K562 (cell line): ENCODE measurements at regions not wholly inside any gene's neighbourhood (a gene's known extent, or its start where the extent isn't known, plus 50 kb on each side); places are given as distances from the start of the nearest gene placed in this dataset.
"Not testable (repeated sequence)": the region's sequence is repeated elsewhere in the genome, so short reads cannot be mapped to it uniquely, and the experiment has no call there.

ENCODE experiments used
- ATAC-seq: fragments of 200-7000 bp; cut with Tn5 transposase; 3 replicates; pipeline ENCODE4 v1.9.1; 2020; ENCODE audit warnings: moderate library complexity
- BruUV-seq: library from RNA; stranded (reverse); fragments of 400-500 nt; replicated peaks from 2 replicates; lab custom pipeline; 2021; lab: Mats Ljungman, UMichigan
- CTCF ChIA-PET: fragments of 300-600 bp; formaldehyde crosslinking; extraction: SDS; loops from one replicate; lab custom pipeline; 2021; ENCODE audit warnings: low intra/inter-chr PET ratio; lab: Yijun Ruan, JAX
- POLR2A ChIA-PET: fragments of 300-600, 350-650 bp; sonication (Branson Sonifier 250); formaldehyde crosslinking; extraction: SDS; loops from one replicate; lab custom pipeline; 2021; ENCODE audit warnings: antibody characterized with exemption, inconsistent platforms; lab: Yijun Ruan, JAX
- DNase-seq, 4 experiments: peaks; one replicate each; pipeline versions ENCODE4 v3.0.0 to v3.0.0-alpha.2; 2011 to 2018; ENCODE audit warnings: low spot score in 3 of 4, mixed read lengths in 3 of 4; ENCODE audit errors: extremely low read depth in 1 of 4
- FAIRE-seq: peaks from 2 replicates; lab custom pipeline; 2011; peaks lifted over from hg19 to GRCh38; lab: Jason Lieb, UNC
- H2AFZ ChIP-seq: 2 replicates; pipeline ENCODE4 v1.6.0; 2011; ENCODE audit warnings: low read depth, low read length, control low read depth, inconsistent platforms
- H3K27ac ChIP-seq: fragments of 200-600 bp; 3 replicates; pipeline ENCODE4 v1.8.0; 2011; ENCODE audit warnings: low read depth, mild to moderate bottlenecking, control low read depth, inconsistent platforms, low read length, moderate library complexity, mixed read lengths; ENCODE audit errors: extremely low read depth
- H3K27me3 ChIP-seq, 2 experiments: fragments of 300-600 bp in 1 of 2; 2 replicates in 1 of 2; 3 replicates in 1 of 2; pipeline versions ENCODE4 v1.6.0 to v1.8.0; 2011; ENCODE audit warnings: inconsistent platforms in 2 of 2, low read length in 2 of 2, mild to moderate bottlenecking in 1 of 2, mixed read lengths in 1 of 2, moderate library complexity in 1 of 2; ENCODE audit not compliant: control insufficient read depth in 2 of 2, insufficient read depth in 2 of 2
- H3K36me3 ChIP-seq: fragments of 300-600 bp; 3 replicates; pipeline ENCODE4 v1.8.0; 2011; ENCODE audit warnings: mild to moderate bottlenecking, low read length, inconsistent platforms; ENCODE audit not compliant: control insufficient read depth, insufficient read depth
- H3K4me1 ChIP-seq, 2 experiments: fragments of 200-600 bp in 1 of 2; replicated peaks in 1 of 2; 2 replicates in 1 of 2; 3 replicates in 1 of 2; pipeline versions ENCODE4 v1.5.1 to v1.8.0; 2011; ENCODE audit warnings: inconsistent platforms in 2 of 2, low read length in 2 of 2, mild to moderate bottlenecking in 1 of 2, mixed read lengths in 1 of 2, moderate library complexity in 1 of 2; ENCODE audit not compliant: control insufficient read depth in 2 of 2, insufficient read depth in 2 of 2
- H3K4me2 ChIP-seq: 2 replicates; pipeline ENCODE4 v1.6.1; 2011; ENCODE audit warnings: low read length, control low read depth, inconsistent platforms, mixed read lengths; ENCODE audit not compliant: insufficient read depth
- H3K4me3 ChIP-seq: fragments of 200-600 bp; sonication (generic), shearing (Covaris generic); 2 replicates; pipeline ENCODE4 v1.5.1; 2016; ENCODE audit warnings: control low read depth, inconsistent platforms
- H3K79me2 ChIP-seq: fragments of 200-600 bp; 3 replicates; pipeline ENCODE4 v1.8.0; 2011; ENCODE audit warnings: low read length, inconsistent platforms; ENCODE audit not compliant: control insufficient read depth, insufficient read depth
- H3K9ac ChIP-seq, 2 experiments: 2 replicates each; pipeline versions ENCODE4 v1.6.0 to v1.6.1; 2011; ENCODE audit warnings: low read depth in 2 of 2, low read length in 2 of 2, control low read depth in 1 of 2, inconsistent platforms in 1 of 2, mild to moderate bottlenecking in 1 of 2, mixed read lengths in 1 of 2; ENCODE audit not compliant: insufficient read depth in 1 of 2
- H3K9me1 ChIP-seq: one replicate; pipeline ENCODE4 v1.6.0; 2011; ENCODE audit warnings: inconsistent platforms, mild to moderate bottlenecking, low read length, moderate library complexity; ENCODE audit not compliant: control insufficient read depth, insufficient read depth
- H3K9me3 ChIP-seq: replicated peaks from 2 replicates; pipeline ENCODE4 v1.5.1; 2011; ENCODE audit warnings: low read depth, low read length, inconsistent platforms; ENCODE audit not compliant: control insufficient read depth, insufficient read depth
- H4K20me1 ChIP-seq: replicated peaks from 2 replicates; pipeline ENCODE4 v1.6.1; 2011; ENCODE audit warnings: low read length, inconsistent platforms, mixed read lengths; ENCODE audit not compliant: control insufficient read depth, insufficient read depth
- WGBS: fragments of 100-300 bp; shearing (Covaris generic); methylation state at CpG from one replicate; pipeline ENCODE4 v1.1.6; 2016; ENCODE audit warnings: low coverage, mixed read lengths; ENCODE audit not compliant: insufficient coverage; ENCODE audit errors: missing lambda C conversion rate; 5-methylcytosine and 5-hydroxymethylcytosine counted together
- in situ Hi-C: fragments of 300-500 bp; cut with MboI; formaldehyde crosslinking; loops from 4 replicates; pipeline ENCODE4 v1.15.0; 2018; ENCODE audit warnings: inconsistent platforms, mixed read lengths
- intact Hi-C: fragments of 100-400 bp; cut with micrococcal nuclease; formaldehyde crosslinking; loops from 2 replicates; pipeline ENCODE4 v1.14.2; 2022

DNA sequence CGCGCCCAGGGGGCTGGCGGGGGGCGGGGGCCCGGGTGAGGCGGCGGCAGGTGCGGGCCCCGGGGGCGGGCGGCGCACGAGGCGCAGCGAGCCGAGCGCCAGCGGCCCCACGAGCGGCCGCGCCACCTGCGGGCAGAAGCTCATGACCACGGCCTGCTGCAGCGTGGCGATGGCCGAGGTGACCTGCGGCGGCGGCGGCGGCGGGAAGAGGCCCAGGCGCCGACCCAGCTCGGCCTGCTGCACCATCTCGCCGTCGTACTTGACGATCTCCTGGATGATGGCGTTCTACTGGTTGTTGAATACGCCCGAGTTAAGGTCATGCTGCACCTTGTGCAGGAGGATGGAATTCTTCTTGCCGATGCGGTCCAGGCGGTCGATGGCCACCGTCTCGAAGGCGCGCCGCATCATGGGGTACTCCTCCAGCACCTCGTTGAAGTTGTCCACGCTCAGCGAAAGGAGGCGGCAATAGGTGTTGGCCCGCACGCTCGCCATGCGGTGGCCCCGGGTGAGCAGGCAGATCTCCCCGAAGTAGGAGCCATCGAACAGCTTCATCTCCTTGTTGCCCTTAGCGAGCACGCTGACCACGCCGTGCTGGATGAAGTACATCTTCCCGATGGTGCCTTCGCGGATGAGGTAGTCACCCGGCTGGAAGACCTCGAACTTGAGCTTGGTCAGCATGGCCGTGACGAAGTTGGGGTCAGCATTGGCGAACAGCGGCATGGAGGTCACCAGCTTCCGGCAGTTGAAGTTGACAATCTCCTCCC lies 89.5 kb downstream of the GOLGA8K start:
- H3K4me2 ChIP-seq, H3K36me3 ChIP-seq, intact Hi-C loops, H3K79me2 ChIP-seq, H3K4me1 ChIP-seq, H3K27ac ChIP-seq, H3K9me3 ChIP-seq, H3K27me3 ChIP-seq, H2AFZ ChIP-seq, in situ Hi-C loops, H3K9me1 ChIP-seq, FAIRE-seq, DNase-seq, H4K20me1 ChIP-seq, BruUV-seq, CTCF ChIA-PET, ATAC-seq, POLR2A ChIA-PET, H3K9ac ChIP-seq, H3K4me3 ChIP-seq: not testable (repeated sequence)
- 44% methylated on average over 10 of the region's 77 CpGs for WGBS

DNA sequence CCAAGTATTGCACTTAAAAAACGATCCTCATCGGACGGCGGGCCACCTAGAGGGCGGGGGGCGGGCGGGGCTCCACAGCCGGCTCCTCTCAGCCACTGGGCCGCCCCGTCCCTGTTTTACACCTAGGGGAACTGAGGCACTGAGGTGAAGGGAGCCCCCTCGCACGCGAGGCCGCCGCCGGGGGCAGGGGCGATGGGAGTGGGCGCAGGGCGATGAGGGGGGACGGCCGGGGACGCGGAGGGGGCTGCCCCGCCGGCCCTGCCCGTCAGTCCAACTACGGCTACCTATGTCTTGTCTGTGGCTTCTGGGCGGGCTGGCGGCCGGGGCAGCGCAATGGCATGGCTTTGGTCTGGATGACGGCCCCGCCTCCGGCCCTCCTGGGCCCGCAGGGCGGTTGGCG lies 90.4 kb downstream of the GOLGA8K start:
- DNase-seq, H3K4me2 ChIP-seq, intact Hi-C loops, H3K4me3 ChIP-seq, H3K27me3 ChIP-seq, ATAC-seq, H2AFZ ChIP-seq, H3K4me1 ChIP-seq, in situ Hi-C loops, H3K9me1 ChIP-seq, H3K36me3 ChIP-seq, FAIRE-seq, H3K79me2 ChIP-seq, H4K20me1 ChIP-seq, POLR2A ChIA-PET, CTCF ChIA-PET, H3K9ac ChIP-seq, BruUV-seq, H3K9me3 ChIP-seq, H3K27ac ChIP-seq: not testable (repeated sequence)
- 30% methylated on average over 2 of the region's 37 CpGs for WGBS

DNA sequence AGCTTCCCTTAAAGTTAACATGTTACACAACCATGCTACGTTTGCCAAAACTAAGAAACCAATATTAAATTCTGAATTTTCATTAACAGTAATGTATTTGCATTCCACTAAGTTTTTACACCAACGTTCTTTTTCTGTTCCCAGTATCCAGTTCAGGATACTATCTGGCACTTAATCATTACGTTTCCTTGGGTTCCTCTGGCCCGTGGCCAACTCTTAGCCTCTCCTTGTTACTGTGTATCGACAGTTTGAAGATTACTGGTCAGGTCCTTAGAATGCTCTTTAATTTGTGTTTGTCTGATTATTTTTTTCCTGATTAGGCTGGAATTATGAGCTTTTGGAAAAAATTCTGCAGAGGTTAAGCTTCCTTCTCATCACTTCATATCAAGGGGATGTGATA lies 95.5 kb downstream of the GOLGA8K start:
- H3K4me3 ChIP-seq, H3K36me3 ChIP-seq, H3K27me3 ChIP-seq, BruUV-seq, ATAC-seq, CTCF ChIA-PET, H3K9me3 ChIP-seq, H4K20me1 ChIP-seq, H3K9ac ChIP-seq, DNase-seq, H3K4me1 ChIP-seq, H3K9me1 ChIP-seq, H3K4me2 ChIP-seq, H3K27ac ChIP-seq, H2AFZ ChIP-seq, POLR2A ChIA-PET, FAIRE-seq, intact Hi-C loops, in situ Hi-C loops, H3K79me2 ChIP-seq: not testable (repeated sequence)
- 0% methylated on average over 4 of the region's 5 CpGs for WGBS

GRCh38 chr15:32276200-32276830 lies 126.8 kb downstream of the GOLGA8K start:
- H3K9ac ChIP-seq, H3K27ac ChIP-seq, DNase-seq, intact Hi-C loops, CTCF ChIA-PET, H3K27me3 ChIP-seq, H3K9me3 ChIP-seq, H3K4me2 ChIP-seq, H3K79me2 ChIP-seq, H3K4me1 ChIP-seq, H3K9me1 ChIP-seq, POLR2A ChIA-PET, H3K4me3 ChIP-seq, H4K20me1 ChIP-seq, H2AFZ ChIP-seq, H3K36me3 ChIP-seq, BruUV-seq, in situ Hi-C loops: not testable (repeated sequence)
- ATAC-seq, result peak; percentile 99
- FAIRE-seq, result peak; percentile 86
- WGBS, result no CpG with 5 or more reads among the region's 21 CpGs
